ENCODE measurements at regions not wholly inside any gene's neighbourhood (a gene's known extent, or its start where the extent isn't known, plus 50 kb on each side); places are given as distances from the start of the nearest gene placed in this dataset.

- Mint-ChIP-seq H3K4me3 (no peak overlapping the region), H3K27me3 (ENCODE audit: low read depth) (no peaks in the 10 kb centered on the region), H3K9me3 (no peaks in the 10 kb centered on the region), H3K27ac (no peak overlapping the region), H3K36me3 (no peaks in the 10 kb centered on the region), H3K4me1 (peaks cover 1% of the 10 kb centered on the region)
- no peak for DNase-seq (ENCODE audit: low spot score in 2 of 2, unreplicated experiment in 2 of 2)
- TF ChIP-seq CTCF (IDR thresholded peaks at IDR 0.05; ENCODE audit: unreplicated experiment) = no peak
Observed at GRCh38 chr1:212532469-212533147, 76.0 kb upstream of the ATF3 start.

GRCh38 chr1:212533148-212533517, 75.4 kb upstream of the ATF3 start:
- no peak overlapping the region for H3K4me3 Mint-ChIP-seq

GRCh38 chr1:212536586-212536985, 72.0 kb upstream of the ATF3 start:
- H3K27ac Mint-ChIP-seq = no peak overlapping the region
- no peaks in the 10 kb centered on the region for H3K36me3 Mint-ChIP-seq
- H3K4me3 Mint-ChIP-seq = no peak overlapping the region
- TF ChIP-seq CTCF (IDR thresholded peaks at IDR 0.05; ENCODE audit: unreplicated experiment) = no peak
- DNase-seq (ENCODE audit: low spot score in 2 of 2, unreplicated experiment in 2 of 2) = no peak
- H3K4me1 Mint-ChIP-seq = no peaks in the 10 kb centered on the region
- H3K27me3 Mint-ChIP-seq (ENCODE audit: low read depth) = no peaks in the 10 kb centered on the region
- no peaks in the 10 kb centered on the region for H3K9me3 Mint-ChIP-seq

More at GRCh38 chr1:212533148-212533517, 75.4 kb upstream of the ATF3 start:
- H3K9me3 Mint-ChIP-seq = no peaks in the 10 kb centered on the region
- H3K27ac Mint-ChIP-seq = no peak overlapping the region
- DNase-seq (ENCODE audit: low spot score in 2 of 2, unreplicated experiment in 2 of 2) = no peak
- no peak for TF ChIP-seq CTCF (IDR thresholded peaks at IDR 0.05; ENCODE audit: unreplicated experiment)
- H3K4me1 Mint-ChIP-seq = peaks cover 1% of the 10 kb centered on the region
- H3K36me3 Mint-ChIP-seq = no peaks in the 10 kb centered on the region
- no peaks in the 10 kb centered on the region for H3K27me3 Mint-ChIP-seq (ENCODE audit: low read depth)

- H3K4me1 Mint-ChIP-seq = no peaks in the 10 kb centered on the region
- H3K27me3 Mint-ChIP-seq (ENCODE audit: low read depth) = no peaks in the 10 kb centered on the region
- H3K9me3 Mint-ChIP-seq = no peaks in the 10 kb centered on the region
- no peak overlapping the region for H3K27ac Mint-ChIP-seq
- no peak for TF ChIP-seq CTCF (IDR thresholded peaks at IDR 0.05; ENCODE audit: unreplicated experiment)
- no peak for DNase-seq (ENCODE audit: low spot score in 2 of 2, unreplicated experiment in 2 of 2)
- H3K36me3 Mint-ChIP-seq = no peaks in the 10 kb centered on the region
- no peak overlapping the region for H3K4me3 Mint-ChIP-seq
Observed at GRCh38 chr1:212537610-212538009, 71.0 kb upstream of the ATF3 start.

- Mint-ChIP-seq H3K27me3 (ENCODE audit: low read depth) (no peaks in the 10 kb centered on the region), H3K4me1 (peaks cover 2% of the 10 kb centered on the region), H3K4me3 (no peak overlapping the region), H3K36me3 (no peaks in the 10 kb centered on the region), H3K9me3 (no peaks in the 10 kb centered on the region), H3K27ac (no peak overlapping the region)
- no peak for TF ChIP-seq CTCF (IDR thresholded peaks at IDR 0.05; ENCODE audit: unreplicated experiment)
- DNase-seq (ENCODE audit: low spot score in 2 of 2, unreplicated experiment in 2 of 2) = no peak
Observed at GRCh38 chr1:212539737-212540430, 68.7 kb upstream of the ATF3 start.
